ENCODE measurements at regions not wholly inside any gene's neighbourhood (a gene's known extent, or its start where the extent isn't known, plus 50 kb on each side); places are given as distances from the start of the nearest gene placed in this dataset.

GRCh38 chr6:135129136-135129856 is 51.8 kb upstream of the MYB start:
- Histone ChIP-seq H3K36me3 (no peaks in the 10 kb centered on the region), H3K4me3 (no peak overlapping the region), H3K27me3 (ENCODE audit: low read depth) (no peaks in the 10 kb centered on the region), H3K9me3 (no peaks in the 10 kb centered on the region), H3K4me1 (no peaks in the 10 kb centered on the region), H3K27ac (no peak overlapping the region)
- DNase-seq, result no peak
- no peak for TF ChIP-seq CTCF (IDR thresholded peaks at IDR 0.05)
- peak; percentile 41 to 53 for ATAC-seq
- intact Hi-C loops (cut with DNase I), result no loop called here

- DNase-seq, result no peak
- H3K9me3 ChIP-seq, result no peaks in the 10 kb centered on the region
- no peak for TF ChIP-seq CTCF (IDR thresholded peaks at IDR 0.05)
- H3K36me3 ChIP-seq, result no peaks in the 10 kb centered on the region
- ATAC-seq, result peak; percentile 46 to 63
- no peaks in the 10 kb centered on the region for H3K4me1 ChIP-seq
- no peak overlapping the region for H3K4me3 ChIP-seq
- no peak overlapping the region for H3K27ac ChIP-seq
- intact Hi-C loops (cut with DNase I), result no loop called here
- H3K27me3 ChIP-seq (ENCODE audit: low read depth), result no peaks in the 10 kb centered on the region
Measured at GRCh38 chr6:135128268-135128914, 52.7 kb upstream of the MYB start.

- ATAC-seq (no peak), DNase-seq (no peak)
- Histone ChIP-seq H3K27me3 (ENCODE audit: low read depth) (no peaks in the 10 kb centered on the region), H3K9me3 (no peaks in the 10 kb centered on the region), H3K36me3 (no peaks in the 10 kb centered on the region), H3K27ac (no peak overlapping the region), H3K4me3 (no peak overlapping the region), H3K4me1 (no peaks in the 10 kb centered on the region)
- no peak for TF ChIP-seq CTCF (IDR thresholded peaks at IDR 0.05)
- intact Hi-C loops (cut with DNase I), result no loop called here
Measured at GRCh38 chr6:135126729-135127128, 54.4 kb upstream of the MYB start.

- intact Hi-C loops (cut with DNase I), result no loop called here
- no peaks in the 10 kb centered on the region for H3K36me3 ChIP-seq
- no peaks in the 10 kb centered on the region for H3K27me3 ChIP-seq (ENCODE audit: low read depth)
- H3K9me3 ChIP-seq, result no peaks in the 10 kb centered on the region
- no peak overlapping the region for H3K4me3 ChIP-seq
- TF ChIP-seq CTCF (IDR thresholded peaks at IDR 0.05), result no peak
- ATAC-seq, result no peak
- no peak overlapping the region for H3K27ac ChIP-seq
- no peak for DNase-seq
- no peaks in the 10 kb centered on the region for H3K4me1 ChIP-seq
Measured at GRCh38 chr6:135126034-135126433, 55.1 kb upstream of the MYB start.

GRCh38 chr6:135121434-135121833 is 59.7 kb upstream of the MYB start:
- ATAC-seq (no peak), DNase-seq (no peak)
- Histone ChIP-seq H3K4me1 (no peaks in the 10 kb centered on the region), H3K36me3 (no peaks in the 10 kb centered on the region), H3K27me3 (ENCODE audit: low read depth) (no peaks in the 10 kb centered on the region), H3K27ac (no peak overlapping the region), H3K4me3 (no peak overlapping the region), H3K9me3 (no peaks in the 10 kb centered on the region)
- TF ChIP-seq CTCF (IDR thresholded peaks at IDR 0.05), result no peak
- intact Hi-C loops (cut with DNase I), result no loop called here

Measured in lower lobe of right lung (tissue), 2 donors.